Lung (tissue), 11 donors: ENCODE measurements at regions not wholly inside any gene's neighbourhood (a gene's known extent, or its start where the extent isn't known, plus 50 kb on each side); places are given as distances from the start of the nearest gene placed in this dataset.

Experiments used
- ATAC-seq: fragments of 200-7000 bp; cut with Tn5 transposase; one replicate; pipeline ENCODE4 v1.9.1; 2020; ENCODE audit warnings: moderate number of reproducible peaks; ENCODE audit not compliant: insufficient read depth, low FRiP score
- DNase-seq, 3 donors: peaks; one replicate each; pipeline ENCODE4 v3.0.0-alpha.2; 2013 to 2017
- H3K27ac ChIP-seq, 2 donors: one replicate each; pipeline ENCODE4 v1.5.1; 2013; ENCODE audit warnings: mild to moderate bottlenecking in 2 of 2, moderate library complexity in 2 of 2, control low read depth in 1 of 2, inconsistent platforms in 1 of 2, low read depth in 1 of 2, low read length in 1 of 2
- H3K27me3 ChIP-seq, 3 donors: one replicate each; pipeline ENCODE4 v1.5.1; 2013; ENCODE audit warnings: low read length in 2 of 3; ENCODE audit not compliant: control insufficient read depth in 3 of 3, insufficient read depth in 3 of 3
- H3K36me3 ChIP-seq, 4 donors: one replicate each; pipeline ENCODE4 v1.5.1; 2013; ENCODE audit warnings: low read length in 4 of 4, mild to moderate bottlenecking in 1 of 4, moderate library complexity in 1 of 4; ENCODE audit not compliant: control insufficient read depth in 4 of 4, insufficient read depth in 4 of 4
- H3K4me1 ChIP-seq, 5 donors: one replicate each; pipeline ENCODE4 v1.5.1; 2013; ENCODE audit warnings: low read length in 5 of 5, mild to moderate bottlenecking in 2 of 5, moderate library complexity in 1 of 5; ENCODE audit not compliant: control insufficient read depth in 5 of 5, insufficient read depth in 5 of 5
- H3K4me3 ChIP-seq: one replicate; pipeline ENCODE4 v1.5.1; 2013; ENCODE audit warnings: mild to moderate bottlenecking, control low read depth, moderate library complexity
- H3K9ac ChIP-seq, 2 donors: one replicate each; pipeline ENCODE4 v1.5.1; 2013; ENCODE audit warnings: low read length in 2 of 2, control low read depth in 1 of 2; ENCODE audit not compliant: insufficient read depth in 1 of 2
- H3K9me3 ChIP-seq, 4 donors: one replicate each; pipeline ENCODE4 v1.5.1; 2013; ENCODE audit warnings: low read length in 3 of 4, mild to moderate bottlenecking in 1 of 4, moderate library complexity in 1 of 4; ENCODE audit not compliant: control insufficient read depth in 4 of 4, insufficient read depth in 3 of 4
- CTCF ChIP-seq: IDR thresholded peaks from 2 replicates; pipeline ENCODE4 v1.5.1; 2012; ENCODE audit warnings: mild to moderate bottlenecking; ENCODE audit errors: control extremely low read depth, extremely low read depth
- WGBS, 2 donors: extraction: QIAGEN DNeasy Blood & Tissue Kit; methylation state at CpG; one replicate each; pipeline ENCODE4 v1.1.7; 2013; 5-methylcytosine and 5-hydroxymethylcytosine counted together
- donor health status: control.
- donor health status: control.
- donor health status: Bipolar disorder and iron deficiency.
- donor health status: healthy.
- donor health status: DM: yes; HTN: yes; CAD: no.

- Histone ChIP-seq H3K9ac (no peak overlapping the region), H3K36me3 (no peaks in the 10 kb centered on the region)
- no peak for ATAC-seq
These were observed 65.6 kb upstream of the TRIO start for GRCh38 chr5:14077501-14077900.

GRCh38 chr5:14076561-14076960, 66.6 kb upstream of the TRIO start:
- H3K9ac ChIP-seq: no peak overlapping the region
- no peaks in the 10 kb centered on the region for H3K36me3 ChIP-seq
- WGBS, 2 donors: 72 to 73% methylated on average over 7 of the region's 7 CpGs
- H3K9me3 ChIP-seq: no peaks in the 10 kb centered on the region
- peaks cover 0 to 3% (median 0%) of the 10 kb centered on the region in 5 donors for H3K4me1 ChIP-seq
- no peak for ATAC-seq
- no peaks in the 10 kb centered on the region for H3K27me3 ChIP-seq
- H3K27ac ChIP-seq: no peak overlapping the region
- no peak overlapping the region for H3K4me3 ChIP-seq
- no peak for DNase-seq
- no peak for TF ChIP-seq CTCF

More at GRCh38 chr5:14077501-14077900, 65.6 kb upstream of the TRIO start:
- TF ChIP-seq CTCF: no peak
- Histone ChIP-seq H3K27me3 (no peaks in the 10 kb centered on the region), H3K27ac (no peak overlapping the region), H3K4me3 (no peak overlapping the region), H3K9me3 (no peaks in the 10 kb centered on the region), H3K4me1 (peaks cover 0 to 3% (median 0%) of the 10 kb centered on the region in 5 donors)
- no peak for DNase-seq
- WGBS, 2 donors: 94 to 96% methylated on average over 8 of the region's 8 CpGs

GRCh38 chr5:14075937-14076336, 67.2 kb upstream of the TRIO start:
- DNase-seq (no peak), ATAC-seq (no peak)
- Histone ChIP-seq H3K4me3 (no peak overlapping the region), H3K36me3 (no peaks in the 10 kb centered on the region), H3K27me3 (no peaks in the 10 kb centered on the region), H3K9me3 (no peaks in the 10 kb centered on the region), H3K4me1 (peaks cover 0 to 3% (median 0%) of the 10 kb centered on the region in 5 donors), H3K27ac (no peak overlapping the region), H3K9ac (no peak overlapping the region)
- no peak for TF ChIP-seq CTCF
- 93 to 95% methylated on average over 11 of the region's 11 CpGs for WGBS, 2 donors

- Histone ChIP-seq H3K9me3 (no peaks in the 10 kb centered on the region), H3K9ac (no peak overlapping the region), H3K4me1 (peaks cover 0 to 3% (median 0%) of the 10 kb centered on the region in 5 donors), H3K27ac (no peak overlapping the region), H3K36me3 (no peaks in the 10 kb centered on the region), H3K27me3 (no peaks in the 10 kb centered on the region), H3K4me3 (no peak overlapping the region)
- ATAC-seq (no peak), DNase-seq (no peak)
- TF ChIP-seq CTCF: no peak
- WGBS, 2 donors: 87 to 91% methylated on average over 5 of the region's 5 CpGs
These were observed 71.7 kb upstream of the TRIO start for GRCh38 chr5:14071433-14071832.
